Activated effector memory CD4-positive, alpha-beta T cell treated with Interleukin-2 at 50 U/mL for 16 hours (primary cell): ENCODE measurements at regions not wholly inside any gene's neighbourhood (a gene's known extent, or its start where the extent isn't known, plus 50 kb on each side); places are given as distances from the start of the nearest gene placed in this dataset.
"Not testable (repeated sequence)": the region's sequence is repeated elsewhere in the genome, so short reads cannot be mapped to it uniquely, and the experiment has no call there.

Experiments
- DNase-seq: peaks from one replicate; pipeline ENCODE4 v3.0.0-alpha.2; 2020

GRCh38 chr4:81314897-81315470 is 100.0 kb upstream of the PRKG2 start:
- no peak for DNase-seq

GRCh38 chr4:81314196-81314896 is 99.3 kb upstream of the PRKG2 start:
- no peak for DNase-seq

- no peak for DNase-seq
These were observed 93.0 kb upstream of the PRKG2 start for GRCh38 chr4:81307991-81308390.

- DNase-seq, result no peak
These were observed 89.8 kb upstream of the PRKG2 start for GRCh38 chr4:81304871-81305270.

GRCh38 chr4:81300352-81300751 is 85.3 kb upstream of the PRKG2 start:
- DNase-seq, result not testable (repeated sequence)

- DNase-seq, result no peak
These were observed 75.8 kb upstream of the PRKG2 start for GRCh38 chr4:81290813-81291212.

GRCh38 chr4:81287101-81287500 is 72.1 kb upstream of the PRKG2 start:
- DNase-seq, result no peak

GRCh38 chr4:81282131-81282530 is 67.1 kb upstream of the PRKG2 start:
- no peak for DNase-seq

GRCh38 chr4:81274460-81274859 is 59.4 kb upstream of the PRKG2 start:
- DNase-seq, result no peak

- no peak for DNase-seq
These were observed 57.6 kb upstream of the PRKG2 start for GRCh38 chr4:81272671-81273070.
